ENCODE measurements at regions not wholly inside any gene's neighbourhood (a gene's known extent, or its start where the extent isn't known, plus 50 kb on each side); places are given as distances from the start of the nearest gene placed in this dataset.
A peak's percentile ranks its signal among the peaks of the same experiment; 100 is the strongest.

DNA sequence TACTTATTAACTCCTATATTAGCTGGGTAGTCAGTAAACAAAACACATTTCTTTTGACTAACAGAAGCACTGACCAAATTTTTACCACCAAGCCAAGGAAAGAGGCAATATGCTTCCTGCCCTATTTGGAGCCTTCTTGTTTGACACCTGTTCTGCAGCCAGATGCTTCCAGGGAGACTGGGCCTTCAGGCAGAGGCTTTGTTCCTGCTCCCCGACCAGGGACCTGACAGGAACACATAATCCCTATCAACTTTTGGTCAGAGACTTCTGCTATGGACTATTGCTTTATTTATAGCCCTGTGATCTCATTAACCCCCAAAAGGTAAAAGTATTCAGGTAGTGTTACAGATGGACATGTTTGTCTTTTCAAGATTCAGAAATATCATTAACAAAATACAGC is 541.3 kb downstream of the NTRK3 start:
- Histone ChIP-seq H3K27me3 (ENCODE audit: control insufficient read depth, insufficient read depth, low read length) (peaks cover 1% of the 10 kb centered on the region), H3K36me3 (ENCODE audit: control insufficient read depth, insufficient read depth, low read length) (no peaks in the 10 kb centered on the region), H3K4me3 (ENCODE audit: low read depth, low read length) (no peak overlapping the region)
- DNase-seq (ENCODE audit: low read depth), result no peak
- TF ChIP-seq, protein P1, sequence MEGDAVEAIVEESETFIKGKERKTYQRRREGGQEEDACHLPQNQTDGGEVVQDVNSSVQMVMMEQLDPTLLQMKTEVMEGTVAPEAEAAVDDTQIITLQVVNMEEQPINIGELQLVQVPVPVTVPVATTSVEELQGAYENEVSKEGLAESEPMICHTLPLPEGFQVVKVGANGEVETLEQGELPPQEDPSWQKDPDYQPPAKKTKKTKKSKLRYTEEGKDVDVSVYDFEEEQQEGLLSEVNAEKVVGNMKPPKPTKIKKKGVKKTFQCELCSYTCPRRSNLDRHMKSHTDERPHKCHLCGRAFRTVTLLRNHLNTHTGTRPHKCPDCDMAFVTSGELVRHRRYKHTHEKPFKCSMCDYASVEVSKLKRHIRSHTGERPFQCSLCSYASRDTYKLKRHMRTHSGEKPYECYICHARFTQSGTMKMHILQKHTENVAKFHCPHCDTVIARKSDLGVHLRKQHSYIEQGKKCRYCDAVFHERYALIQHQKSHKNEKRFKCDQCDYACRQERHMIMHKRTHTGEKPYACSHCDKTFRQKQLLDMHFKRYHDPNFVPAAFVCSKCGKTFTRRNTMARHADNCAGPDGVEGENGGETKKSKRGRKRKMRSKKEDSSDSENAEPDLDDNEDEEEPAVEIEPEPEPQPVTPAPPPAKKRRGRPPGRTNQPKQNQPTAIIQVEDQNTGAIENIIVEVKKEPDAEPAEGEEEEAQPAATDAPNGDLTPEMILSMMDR (IDR thresholded peaks at IDR 0.05; ENCODE audit: insufficient read depth, low read depth, low read length), result no peak
- ChIA-PET POLR2A (no interaction called here), CTCF (no interaction called here)

DNA sequence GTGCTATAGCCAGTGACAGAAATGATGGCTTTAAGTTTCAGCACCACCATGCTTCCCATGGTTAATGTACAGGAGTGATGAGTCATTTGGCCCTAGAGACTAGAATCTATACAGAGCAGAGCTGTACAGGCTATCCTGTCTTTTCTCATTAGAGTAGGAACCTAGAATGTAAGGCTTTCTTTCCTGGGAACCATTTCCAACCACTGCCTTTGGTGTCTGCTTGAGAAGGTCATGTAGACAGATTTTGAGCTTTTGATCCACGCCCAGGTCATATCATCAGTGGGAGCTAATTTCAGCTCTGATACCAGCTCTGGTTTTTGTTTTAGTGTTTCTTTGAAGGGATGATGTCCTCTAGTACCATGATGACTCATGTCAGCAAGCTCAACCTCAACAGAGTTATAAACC is 543.1 kb downstream of the NTRK3 start:
- POLR2A ChIA-PET, result no interaction called here

DNA sequence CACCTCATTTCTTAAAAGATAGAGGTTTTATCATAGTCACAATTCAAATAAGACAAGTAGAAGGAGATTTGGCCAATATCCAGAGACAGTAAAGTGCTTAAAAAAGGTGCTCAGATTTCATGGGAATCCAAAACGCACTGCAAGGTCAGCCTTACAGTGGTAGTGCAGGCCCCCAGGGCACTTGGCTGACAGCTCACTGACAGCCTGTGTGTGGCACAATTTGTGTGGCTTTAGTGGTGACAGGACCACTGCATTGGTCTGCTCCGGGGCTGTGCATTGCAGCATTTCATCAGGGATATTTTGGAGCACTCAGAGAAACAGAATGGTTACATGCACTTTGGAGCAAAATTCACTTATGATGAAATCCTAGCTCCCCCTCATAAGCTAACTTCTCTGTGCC is 544.3 kb downstream of the NTRK3 start:
- Histone ChIP-seq H3K36me3 (ENCODE audit: control insufficient read depth, insufficient read depth, low read length) (no peaks in the 10 kb centered on the region), H3K4me3 (ENCODE audit: low read depth, low read length) (no peak overlapping the region), H3K27me3 (ENCODE audit: control insufficient read depth, insufficient read depth, low read length) (peaks cover 3% of the 10 kb centered on the region)
- ChIA-PET CTCF (no interaction called here), POLR2A (no interaction called here)
- DNase-seq (ENCODE audit: low read depth), result no peak
- TF ChIP-seq, protein P1 (IDR thresholded peaks at IDR 0.05; ENCODE audit: insufficient read depth, low read depth, low read length), result no peak

More for the DNA sequence above, 543.1 kb downstream of the NTRK3 start:
- no peak for DNase-seq (ENCODE audit: low read depth)
- CTCF ChIA-PET, result no interaction called here
- Histone ChIP-seq H3K27me3 (ENCODE audit: control insufficient read depth, insufficient read depth, low read length) (peaks cover 1% of the 10 kb centered on the region), H3K36me3 (ENCODE audit: control insufficient read depth, insufficient read depth, low read length) (no peaks in the 10 kb centered on the region), H3K4me3 (ENCODE audit: low read depth, low read length) (no peak overlapping the region)
- TF ChIP-seq, protein P1 (IDR thresholded peaks at IDR 0.05; ENCODE audit: insufficient read depth, low read depth, low read length), result no peak

DNA sequence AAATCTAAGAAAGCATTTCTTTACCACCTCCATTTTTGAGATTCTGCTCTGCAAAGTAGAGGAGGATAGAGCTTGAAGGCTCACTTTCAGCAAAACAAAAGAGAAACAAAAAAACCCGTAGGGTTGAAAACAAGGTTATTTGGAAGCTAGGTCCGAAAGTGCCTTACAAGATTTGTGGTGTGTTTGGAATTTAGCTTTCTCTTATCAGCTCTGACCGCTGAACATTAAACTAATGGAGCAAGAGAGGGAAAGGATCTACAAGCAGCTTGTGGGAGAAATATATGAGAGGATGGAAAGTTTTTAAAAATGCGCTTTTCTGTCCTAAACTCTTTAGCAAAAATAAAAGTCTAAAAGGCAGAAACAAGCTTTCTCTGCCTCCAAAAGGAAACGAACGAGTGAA is 545.5 kb downstream of the NTRK3 start:
- Histone ChIP-seq H3K36me3 (ENCODE audit: control insufficient read depth, insufficient read depth, low read length) (no peaks in the 10 kb centered on the region), H3K4me3 (ENCODE audit: low read depth, low read length) (no peak overlapping the region), H3K27me3 (ENCODE audit: control insufficient read depth, insufficient read depth, low read length) (peaks cover 6% of the 10 kb centered on the region)
- ChIA-PET CTCF (interaction anchor here (0.7 kb wide), 1 partner anchor 40 kb away, joined by 3 read pairs; no protein-coding TSS in a partner anchor), POLR2A (no interaction called here)
- TF ChIP-seq, protein P1 (IDR thresholded peaks at IDR 0.05; ENCODE audit: insufficient read depth, low read depth, low read length), result no peak
- no peak for DNase-seq (ENCODE audit: low read depth)

DNA sequence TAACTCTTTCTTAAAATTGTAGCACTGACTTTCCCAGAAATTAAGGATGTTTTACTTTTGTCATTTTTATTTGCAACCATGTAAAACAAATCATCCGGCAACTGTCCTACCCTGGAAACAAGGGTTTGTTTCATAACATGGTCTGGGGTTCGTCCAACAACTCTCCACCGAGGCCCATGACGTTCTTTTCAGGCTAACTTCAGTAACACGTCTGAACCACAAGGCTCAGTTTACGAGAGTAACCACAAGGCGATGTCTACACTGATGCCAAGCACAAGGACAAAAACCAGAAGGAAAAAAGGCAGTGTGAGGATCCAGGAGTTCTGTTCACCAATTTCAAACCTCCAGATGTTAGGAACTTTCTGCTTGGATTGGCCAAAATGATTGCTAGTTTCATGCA is 546.1 kb downstream of the NTRK3 start:
- no peak overlapping the region for H3K4me3 ChIP-seq (ENCODE audit: low read depth, low read length)
- ChIA-PET POLR2A (no interaction called here), CTCF (interaction anchor here (0.7 kb wide), 1 partner anchor 39 kb away, joined by 3 read pairs; no protein-coding TSS in a partner anchor)
- H3K36me3 ChIP-seq (ENCODE audit: control insufficient read depth, insufficient read depth, low read length), result no peaks in the 10 kb centered on the region
- peaks cover 6% of the 10 kb centered on the region for H3K27me3 ChIP-seq (ENCODE audit: control insufficient read depth, insufficient read depth, low read length)
- TF ChIP-seq, protein P1 (IDR thresholded peaks at IDR 0.05; ENCODE audit: insufficient read depth, low read depth, low read length), result no peak
- DNase-seq (ENCODE audit: low read depth), result peak; percentile 10

All from BJ (cell line).